ENCODE measurements at regions not wholly inside any gene's neighbourhood (a gene's known extent, or its start where the extent isn't known, plus 50 kb on each side); places are given as distances from the start of the nearest gene placed in this dataset.

DNA sequence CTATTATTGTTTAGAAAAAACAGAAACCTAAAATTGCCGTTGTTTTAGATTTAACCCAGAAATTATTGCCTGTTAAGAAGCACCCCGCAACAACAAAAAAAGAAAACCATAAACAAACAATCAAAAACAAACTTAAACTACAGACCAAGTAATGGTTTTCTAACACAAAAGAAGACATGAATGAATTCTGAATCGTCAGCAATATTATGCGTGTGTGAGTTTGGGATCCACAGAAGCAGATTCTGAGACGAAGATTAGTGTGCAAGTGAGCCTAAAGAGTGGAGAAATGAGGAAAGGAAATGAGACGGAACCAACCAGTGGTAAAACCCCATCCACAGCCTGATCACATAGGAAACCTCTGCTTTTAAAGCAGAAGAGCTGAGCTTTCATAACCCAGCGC lies 1514.9 kb upstream of the PIK3C3 start:
- no peak for TF ChIP-seq POLR2A (IDR thresholded peaks at IDR 0.05)
- TF ChIP-seq, protein P1, sequence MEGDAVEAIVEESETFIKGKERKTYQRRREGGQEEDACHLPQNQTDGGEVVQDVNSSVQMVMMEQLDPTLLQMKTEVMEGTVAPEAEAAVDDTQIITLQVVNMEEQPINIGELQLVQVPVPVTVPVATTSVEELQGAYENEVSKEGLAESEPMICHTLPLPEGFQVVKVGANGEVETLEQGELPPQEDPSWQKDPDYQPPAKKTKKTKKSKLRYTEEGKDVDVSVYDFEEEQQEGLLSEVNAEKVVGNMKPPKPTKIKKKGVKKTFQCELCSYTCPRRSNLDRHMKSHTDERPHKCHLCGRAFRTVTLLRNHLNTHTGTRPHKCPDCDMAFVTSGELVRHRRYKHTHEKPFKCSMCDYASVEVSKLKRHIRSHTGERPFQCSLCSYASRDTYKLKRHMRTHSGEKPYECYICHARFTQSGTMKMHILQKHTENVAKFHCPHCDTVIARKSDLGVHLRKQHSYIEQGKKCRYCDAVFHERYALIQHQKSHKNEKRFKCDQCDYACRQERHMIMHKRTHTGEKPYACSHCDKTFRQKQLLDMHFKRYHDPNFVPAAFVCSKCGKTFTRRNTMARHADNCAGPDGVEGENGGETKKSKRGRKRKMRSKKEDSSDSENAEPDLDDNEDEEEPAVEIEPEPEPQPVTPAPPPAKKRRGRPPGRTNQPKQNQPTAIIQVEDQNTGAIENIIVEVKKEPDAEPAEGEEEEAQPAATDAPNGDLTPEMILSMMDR (IDR thresholded peaks at IDR 0.05), result no peak
